OCI-LY7 (cell line): ENCODE measurements at regions not wholly inside any gene's neighbourhood (a gene's known extent, or its start where the extent isn't known, plus 50 kb on each side); places are given as distances from the start of the nearest gene placed in this dataset.

Experiments used
- CTCF ChIP-seq: fragments of 200-600 bp; sonication (generic); conservative IDR thresholded peaks from 2 replicates; pipeline ENCODE4 v1.5.1; 2014; ENCODE audit warnings: mild to moderate bottlenecking, antibody characterized with exemption, low read length, moderate library complexity, mixed read lengths
- EZH2phosphoT487 ChIP-seq: fragments of 200-600 bp; sonication (generic); IDR thresholded peaks from 2 replicates; pipeline ENCODE4 v1.6.1; 2018; ENCODE audit warnings: low read depth, borderline replicate concordance, mild to moderate bottlenecking, mixed run types, antibody characterized with exemption, low read length, moderate library complexity, mixed read lengths

- TF ChIP-seq CTCF (no peak), EZH2phosphoT487 (no peak)
Measured at GRCh38 chr15:55110446-55110845, 86.3 kb downstream of the RSL24D1 start.
